Keratinocyte (primary cell): ENCODE measurements at regions not wholly inside any gene's neighbourhood (a gene's known extent, or its start where the extent isn't known, plus 50 kb on each side); places are given as distances from the start of the nearest gene placed in this dataset.

Source experiments
- DNase-seq: peaks from one replicate; pipeline ENCODE4 v3.0.0-alpha.2; 2011; ENCODE audit warnings: low read depth, missing footprints, low spot score
- FAIRE-seq: peaks from 2 replicates; lab custom pipeline; 2011; peaks lifted over from hg19 to GRCh38; lab: Jason Lieb, UNC
- H2AFZ ChIP-seq: 2 replicates; pipeline ENCODE4 v1.6.0; 2012; ENCODE audit warnings: low read length, control low read depth, inconsistent platforms; ENCODE audit not compliant: control insufficient read depth
- H3K27ac ChIP-seq: 2 replicates; pipeline ENCODE4 v1.5.1; 2011; ENCODE audit warnings: low read length; ENCODE audit not compliant: control insufficient read depth, insufficient read depth
- H3K27me3 ChIP-seq: 3 replicates; pipeline ENCODE4 v1.6.0; 2011; ENCODE audit warnings: low read length; ENCODE audit not compliant: control insufficient read depth, insufficient read depth; ENCODE audit errors: extremely low read depth
- H3K36me3 ChIP-seq, 2 experiments: 2 replicates in 1 of 2; 3 replicates in 1 of 2; pipeline ENCODE4 v1.5.1; 2011; ENCODE audit warnings: low read length in 2 of 2, mild to moderate bottlenecking in 1 of 2; ENCODE audit not compliant: control insufficient read depth in 2 of 2, insufficient read depth in 2 of 2; ENCODE audit errors: extremely low read depth in 1 of 2
- H3K4me1 ChIP-seq: 3 replicates; pipeline ENCODE4 v1.5.1; 2011; ENCODE audit warnings: low read length; ENCODE audit not compliant: control insufficient read depth, insufficient read depth; ENCODE audit errors: extremely low read depth
- H3K4me2 ChIP-seq: 3 replicates; pipeline ENCODE4 v1.6.0; 2011; ENCODE audit warnings: low read depth, low read length; ENCODE audit not compliant: control insufficient read depth, insufficient read depth; ENCODE audit errors: extremely low read depth
- H3K4me3 ChIP-seq, 3 experiments: fragments of 200-600 bp in 1 of 3; sonication (generic) in 1 of 3; 2 replicates in 2 of 3; 3 replicates in 1 of 3; pipeline ENCODE4 v1.5.1; 2011 to 2016; ENCODE audit warnings: low read length in 3 of 3, mild to moderate bottlenecking in 3 of 3, control low read depth in 2 of 3, inconsistent platforms in 1 of 3, low read depth in 1 of 3, mixed read lengths in 1 of 3, mixed run types in 1 of 3, moderate library complexity in 1 of 3; ENCODE audit not compliant: control insufficient read depth in 2 of 3, insufficient read depth in 2 of 3; ENCODE audit errors: extremely low read depth in 1 of 3
- H3K79me2 ChIP-seq: 2 replicates; pipeline ENCODE4 v1.6.0; 2012; ENCODE audit warnings: low read length; ENCODE audit not compliant: control insufficient read depth, insufficient read depth
- H3K9ac ChIP-seq: 3 replicates; pipeline ENCODE4 v1.6.0; 2011; ENCODE audit warnings: low read length; ENCODE audit not compliant: control insufficient read depth, insufficient read depth; ENCODE audit errors: extremely low read depth
- H3K9me1 ChIP-seq: 3 replicates; pipeline ENCODE4 v1.6.0; 2011; ENCODE audit warnings: low read length; ENCODE audit not compliant: control insufficient read depth, insufficient read depth; ENCODE audit errors: extremely low read depth
- H3K9me3 ChIP-seq: 2 replicates; pipeline ENCODE4 v1.5.1; 2012; ENCODE audit warnings: low read depth, low read length; ENCODE audit not compliant: control insufficient read depth
- H4K20me1 ChIP-seq: 3 replicates; pipeline ENCODE4 v1.6.0; 2011; ENCODE audit warnings: low read length; ENCODE audit not compliant: control insufficient read depth, insufficient read depth; ENCODE audit errors: extremely low read depth
- CTCF ChIP-seq, 3 experiments: IDR thresholded peaks in 1 of 3; conservative IDR thresholded peaks in 1 of 3; optimal IDR thresholded peaks in 1 of 3; 2 replicates in 2 of 3; 3 replicates in 1 of 3; pipeline versions ENCODE3 to v1.5.1; 2011; ENCODE audit warnings: low read length in 3 of 3, mild to moderate bottlenecking in 3 of 3, moderate library complexity in 2 of 3, control low read depth in 1 of 3, inconsistent platforms in 1 of 3; ENCODE audit not compliant: insufficient read depth in 2 of 3; ENCODE audit errors: extremely low read depth in 1 of 3
- EZH2 ChIP-seq: IDR thresholded peaks from one replicate; pipeline ENCODE4 v1.6.1; 2012; ENCODE audit warnings: inconsistent platforms, mild to moderate bottlenecking, low read length, moderate library complexity
- dilution Hi-C: fragments of 300-500 bp; cut with MboI; formaldehyde crosslinking; loops from one replicate; pipeline ENCODE4 v1.7.0; 2020; ENCODE audit warnings: low sequenced_read_pairs; ENCODE audit not compliant: extremely low pct_ligation_motif_present

- TF ChIP-seq CTCF (optimal IDR thresholded peaks at IDR 0.05 in 1 of 3, IDR thresholded peaks at IDR 0.05 in 1 of 3, conservative IDR thresholded peaks at IDR 0.05 in 1 of 3; ENCODE audit: extremely low read depth in 1 of 3, insufficient read depth in 2 of 3, low read length in 3 of 3) (no peak), EZH2 (no peak)
- no peak for FAIRE-seq
- Histone ChIP-seq H3K4me3 (no peak overlapping the region), H3K27me3 (no peaks in the 10 kb centered on the region), H3K36me3 (no peaks in the 10 kb centered on the region), H2AFZ (no peak overlapping the region), H3K4me2 (no peak overlapping the region), H3K9me3 (no peaks in the 10 kb centered on the region), H3K79me2 (no peaks in the 10 kb centered on the region), H4K20me1 (no peaks in the 10 kb centered on the region), H3K9me1 (no peaks in the 10 kb centered on the region), H3K9ac (no peak overlapping the region), H3K27ac (no peak overlapping the region), H3K4me1 (no peaks in the 10 kb centered on the region)
- dilution Hi-C loops, result no loop called here
- no peak for DNase-seq
These were observed 187.5 kb upstream of the CDH11 start for GRCh38 chr16:65309354-65309753.

- dilution Hi-C loops, result no loop called here
- no peak for DNase-seq
- Histone ChIP-seq H3K79me2 (no peaks in the 10 kb centered on the region), H3K4me2 (no peak overlapping the region), H3K4me1 (no peaks in the 10 kb centered on the region), H3K36me3 (no peaks in the 10 kb centered on the region), H3K9me1 (no peaks in the 10 kb centered on the region), H4K20me1 (no peaks in the 10 kb centered on the region), H3K27me3 (no peaks in the 10 kb centered on the region), H3K9me3 (no peaks in the 10 kb centered on the region), H2AFZ (no peak overlapping the region), H3K27ac (no peak overlapping the region), H3K4me3 (no peak overlapping the region), H3K9ac (no peak overlapping the region)
- TF ChIP-seq CTCF (optimal IDR thresholded peaks at IDR 0.05 in 1 of 3, IDR thresholded peaks at IDR 0.05 in 1 of 3, conservative IDR thresholded peaks at IDR 0.05 in 1 of 3; ENCODE audit: extremely low read depth in 1 of 3, insufficient read depth in 2 of 3, low read length in 3 of 3) (no peak), EZH2 (no peak)
- no peak for FAIRE-seq
These were observed 186.6 kb upstream of the CDH11 start for GRCh38 chr16:65308506-65308905.
